OCI-LY1 (cell line): ENCODE measurements at regions not wholly inside any gene's neighbourhood (a gene's known extent, or its start where the extent isn't known, plus 50 kb on each side); places are given as distances from the start of the nearest gene placed in this dataset.
"Not testable (repeated sequence)": the region's sequence is repeated elsewhere in the genome, so short reads cannot be mapped to it uniquely, and the experiment has no call there.

Experiments
- H2AFZ ChIP-seq: fragments of 200-600 bp; sonication (generic), shearing (Covaris generic); 2 replicates; pipeline ENCODE4 v1.6.0; 2014; ENCODE audit warnings: antibody characterized with exemption, mild to moderate bottlenecking, low read length
- H3F3A ChIP-seq: fragments of 200-600 bp; sonication (generic), shearing (Covaris generic); 2 replicates; pipeline ENCODE4 v1.6.0; 2014; ENCODE audit warnings: mild to moderate bottlenecking, antibody characterized with exemption, low read length, moderate library complexity; ENCODE audit not compliant: insufficient read depth
- H3K27ac ChIP-seq: fragments of 200-600 bp; sonication (generic); 2 replicates; pipeline ENCODE4 v1.5.1; 2014; ENCODE audit warnings: low read length, mixed run types, mild to moderate bottlenecking, low read depth; ENCODE audit not compliant: poor library complexity, severe bottlenecking
- H3K27me3 ChIP-seq: fragments of 200-600 bp; sonication (generic); 2 replicates; pipeline ENCODE4 v1.6.0; 2014; ENCODE audit warnings: antibody characterized with exemption, mild to moderate bottlenecking, low read length, moderate library complexity; ENCODE audit not compliant: insufficient read depth
- H3K36me3 ChIP-seq: fragments of 200-600 bp; sonication (generic); 2 replicates; pipeline ENCODE4 v1.6.1; 2014; ENCODE audit warnings: mild to moderate bottlenecking, antibody characterized with exemption, low read length, moderate library complexity, mixed read lengths; ENCODE audit not compliant: insufficient read depth
- H3K4me1 ChIP-seq: fragments of 200-600 bp; sonication (generic); 2 replicates; pipeline ENCODE4 v1.5.1; 2014; ENCODE audit warnings: mild to moderate bottlenecking, low read length, moderate library complexity; ENCODE audit not compliant: insufficient read depth, severe bottlenecking
- H3K4me2 ChIP-seq: fragments of 200-600 bp; sonication (generic), shearing (Covaris generic); 2 replicates; pipeline ENCODE4 v1.6.1; 2014; ENCODE audit warnings: low read length
- H3K4me3 ChIP-seq: fragments of 200-600 bp; sonication (generic); 2 replicates; pipeline ENCODE4 v1.5.1; 2014; ENCODE audit warnings: low read length, low read depth, mild to moderate bottlenecking, mixed read lengths; ENCODE audit not compliant: poor library complexity, severe bottlenecking
- H3K79me2 ChIP-seq: fragments of 200-600 bp; shearing (Covaris generic); 2 replicates; pipeline ENCODE4 v1.6.1; 2016; ENCODE audit warnings: mixed run types, low read length, mixed read lengths; ENCODE audit not compliant: insufficient read depth
- H3K9ac ChIP-seq: fragments of 200-600 bp; sonication (generic), shearing (Covaris generic); 2 replicates; pipeline ENCODE4 v1.6.1; 2014; ENCODE audit warnings: mild to moderate bottlenecking, low read length, mixed read lengths
- H3K9me2 ChIP-seq: fragments of 200-600 bp; sonication (generic), shearing (Covaris generic); 2 replicates; pipeline ENCODE4 v1.6.1; 2014; ENCODE audit warnings: low read depth, mild to moderate bottlenecking, low read length, mixed read lengths
- H3K9me3 ChIP-seq: fragments of 200-600 bp; shearing (Covaris generic); 2 replicates; pipeline ENCODE4 v1.6.1; 2014; ENCODE audit warnings: low read length, mixed read lengths
- H4K20me1 ChIP-seq: fragments of 200-600 bp; sonication (generic), shearing (Covaris generic); 2 replicates; pipeline ENCODE4 v1.6.0; 2016; ENCODE audit warnings: mild to moderate bottlenecking, low read length; ENCODE audit not compliant: insufficient read depth
- EZH2 ChIP-seq: fragments of 200-600 bp; sonication (generic), shearing (Covaris generic); IDR thresholded peaks from 2 replicates; pipeline ENCODE4 v1.8.0; 2017; ENCODE audit warnings: borderline replicate concordance, mixed run types, mild to moderate bottlenecking, antibody characterized with exemption, low read length, moderate library complexity, mixed read lengths
- TF ChIP-seq, protein P1 (sequence below): fragments of 200-600 bp; sonication (generic), shearing (Covaris generic); IDR thresholded peaks from 2 replicates; pipeline ENCODE4 v1.5.1; 2017; ENCODE audit warnings: mild to moderate bottlenecking, antibody characterized with exemption, low read length, moderate library complexity, mixed read lengths

DNA sequence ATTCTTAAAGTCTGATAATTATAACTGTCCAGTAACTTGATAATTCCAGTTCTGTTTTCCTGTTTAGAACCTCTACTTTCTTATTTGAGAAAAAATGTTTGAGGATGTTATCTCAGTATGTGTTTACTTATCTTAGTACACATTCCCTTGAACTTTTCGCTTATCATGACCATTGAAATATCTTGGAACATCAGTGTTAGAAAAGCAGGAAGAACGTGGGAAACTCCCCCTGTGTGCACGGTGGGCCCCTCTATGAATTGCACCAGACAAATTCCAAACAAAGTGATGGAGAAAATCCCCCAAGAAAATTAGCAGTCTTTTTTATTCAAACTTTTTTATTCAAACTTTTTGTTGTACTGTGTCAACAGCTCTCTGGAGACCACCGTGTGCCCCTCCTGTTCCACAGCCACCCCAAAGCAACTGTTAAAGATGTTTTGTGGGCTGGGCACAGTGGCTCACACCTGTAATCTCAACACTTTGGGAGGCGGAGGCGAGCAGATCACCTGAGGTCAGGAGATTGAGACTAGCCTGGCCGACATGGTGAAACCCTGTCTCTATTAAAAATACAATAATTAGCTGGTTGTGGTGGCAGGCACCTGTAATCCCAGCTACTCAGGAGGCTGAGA lies 78.3 kb upstream of the PEG3 start:
- Histone ChIP-seq H3K27ac (no peak overlapping the region), H3K9me3 (no peaks in the 10 kb centered on the region), H3K9ac (no peak overlapping the region)

DNA sequence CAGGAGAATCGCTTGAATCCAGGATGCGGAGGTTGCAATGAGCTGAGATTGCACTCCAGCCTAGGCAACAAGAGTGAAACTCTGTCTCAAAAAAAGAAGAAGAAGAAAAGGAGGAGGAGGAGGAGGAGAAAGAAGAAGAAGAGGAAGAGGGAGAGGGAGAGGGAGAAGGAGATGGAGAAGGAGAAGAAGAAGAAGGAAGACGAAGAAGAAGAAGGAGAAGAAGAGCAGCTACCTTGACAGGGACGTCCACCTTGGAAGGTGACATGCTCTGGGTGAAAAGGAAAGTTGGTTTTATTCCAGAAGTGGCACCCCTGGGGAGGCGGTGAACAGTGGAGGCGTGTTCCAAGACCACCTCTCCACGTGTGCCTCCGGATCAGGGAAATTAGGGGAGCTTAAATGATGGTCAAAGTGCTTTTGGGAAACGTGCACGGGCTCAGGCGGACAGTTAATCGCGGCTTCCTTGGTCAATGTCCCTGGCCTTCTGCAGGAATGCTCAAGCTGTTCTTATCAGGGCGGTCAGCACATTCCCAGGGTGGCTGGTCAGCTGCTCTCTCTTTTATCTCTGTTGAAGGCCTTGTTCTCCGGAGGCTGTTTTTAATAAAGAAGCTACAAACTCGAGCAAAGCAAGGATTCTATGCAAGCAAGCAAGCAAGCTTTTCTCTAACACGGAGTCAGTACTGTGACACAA lies 78.9 kb upstream of the PEG3 start:
- H3K4me1 ChIP-seq = no peaks in the 10 kb centered on the region
- H3K79me2 ChIP-seq = no peaks in the 10 kb centered on the region
- no peak overlapping the region for H3K9ac ChIP-seq
- H3K4me3 ChIP-seq = no peak overlapping the region
- no peak overlapping the region for H3K27ac ChIP-seq
- no peak overlapping the region for H2AFZ ChIP-seq
- TF ChIP-seq, protein P1, sequence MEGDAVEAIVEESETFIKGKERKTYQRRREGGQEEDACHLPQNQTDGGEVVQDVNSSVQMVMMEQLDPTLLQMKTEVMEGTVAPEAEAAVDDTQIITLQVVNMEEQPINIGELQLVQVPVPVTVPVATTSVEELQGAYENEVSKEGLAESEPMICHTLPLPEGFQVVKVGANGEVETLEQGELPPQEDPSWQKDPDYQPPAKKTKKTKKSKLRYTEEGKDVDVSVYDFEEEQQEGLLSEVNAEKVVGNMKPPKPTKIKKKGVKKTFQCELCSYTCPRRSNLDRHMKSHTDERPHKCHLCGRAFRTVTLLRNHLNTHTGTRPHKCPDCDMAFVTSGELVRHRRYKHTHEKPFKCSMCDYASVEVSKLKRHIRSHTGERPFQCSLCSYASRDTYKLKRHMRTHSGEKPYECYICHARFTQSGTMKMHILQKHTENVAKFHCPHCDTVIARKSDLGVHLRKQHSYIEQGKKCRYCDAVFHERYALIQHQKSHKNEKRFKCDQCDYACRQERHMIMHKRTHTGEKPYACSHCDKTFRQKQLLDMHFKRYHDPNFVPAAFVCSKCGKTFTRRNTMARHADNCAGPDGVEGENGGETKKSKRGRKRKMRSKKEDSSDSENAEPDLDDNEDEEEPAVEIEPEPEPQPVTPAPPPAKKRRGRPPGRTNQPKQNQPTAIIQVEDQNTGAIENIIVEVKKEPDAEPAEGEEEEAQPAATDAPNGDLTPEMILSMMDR = no peak
- no peak for TF ChIP-seq EZH2
- no peak overlapping the region for H3K4me2 ChIP-seq
- no peaks in the 10 kb centered on the region for H3K9me3 ChIP-seq
- no peaks in the 10 kb centered on the region for H3K27me3 ChIP-seq
- no peaks in the 10 kb centered on the region for H3F3A ChIP-seq
- no peaks in the 10 kb centered on the region for H3K36me3 ChIP-seq
- H4K20me1 ChIP-seq = no peaks in the 10 kb centered on the region
- no peaks in the 10 kb centered on the region for H3K9me2 ChIP-seq

More for the DNA sequence above, 78.3 kb upstream of the PEG3 start:
- Histone ChIP-seq H3K27me3 (no peaks in the 10 kb centered on the region), H2AFZ (no peak overlapping the region), H4K20me1 (no peaks in the 10 kb centered on the region), H3K4me1 (no peaks in the 10 kb centered on the region), H3K4me2 (no peak overlapping the region), H3K9me2 (no peaks in the 10 kb centered on the region), H3K4me3 (no peak overlapping the region), H3F3A (no peaks in the 10 kb centered on the region), H3K79me2 (no peaks in the 10 kb centered on the region), H3K36me3 (no peaks in the 10 kb centered on the region)
- TF ChIP-seq, protein P1 = no peak
- TF ChIP-seq EZH2 = no peak

DNA sequence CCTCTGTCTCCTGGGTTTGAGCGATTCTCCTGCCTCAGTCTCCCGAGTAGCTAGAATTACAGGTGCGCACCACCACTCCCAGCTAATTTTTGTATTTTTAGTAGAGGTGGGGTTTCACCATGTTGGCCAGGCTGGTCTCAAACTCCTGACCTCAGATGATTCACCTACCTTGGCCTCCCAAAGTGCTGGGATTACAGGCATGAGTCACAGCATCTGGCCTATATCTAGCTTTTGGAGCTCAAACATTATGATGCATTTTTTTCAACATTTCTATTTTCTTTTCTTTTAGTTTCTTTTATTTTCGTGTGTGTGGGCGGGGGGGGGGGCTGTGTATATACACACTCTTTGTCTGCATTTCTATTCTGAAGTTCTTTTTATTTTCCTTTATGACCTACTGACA lies 85.6 kb upstream of the PEG3 start:
- H3K27me3 ChIP-seq, H4K20me1 ChIP-seq, H3K27ac ChIP-seq, H2AFZ ChIP-seq, H3K9me3 ChIP-seq, H3F3A ChIP-seq, H3K36me3 ChIP-seq, H3K4me3 ChIP-seq, H3K9ac ChIP-seq, H3K9me2 ChIP-seq, H3K4me2 ChIP-seq, H3K79me2 ChIP-seq, H3K4me1 ChIP-seq: not testable (repeated sequence)

DNA sequence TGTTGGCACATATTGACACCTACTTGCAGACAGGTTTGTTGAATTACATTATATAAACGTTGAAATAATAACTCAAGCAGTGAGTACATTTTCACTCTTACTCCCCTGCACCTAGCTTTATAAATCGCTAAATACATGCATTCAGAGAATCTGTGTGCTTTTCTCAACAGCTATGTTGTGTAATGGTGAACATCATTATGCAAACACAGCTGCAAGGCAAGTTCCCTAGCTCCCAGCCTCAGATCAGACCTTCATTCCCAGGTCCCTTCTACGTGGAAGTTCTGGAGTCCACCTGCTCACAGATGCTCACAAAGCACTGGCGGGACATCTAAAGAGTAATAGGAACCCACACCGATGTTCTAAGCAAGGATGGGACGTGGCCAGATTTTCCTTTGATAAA lies 86.8 kb upstream of the PEG3 start:
- H3K27me3 ChIP-seq = no peaks in the 10 kb centered on the region
- H3K4me2 ChIP-seq = no peak overlapping the region
- H3K9me2 ChIP-seq = no peaks in the 10 kb centered on the region
- no peak overlapping the region for H2AFZ ChIP-seq
- no peak overlapping the region for H3K9ac ChIP-seq
- H3K4me3 ChIP-seq = no peak overlapping the region
- H3K79me2 ChIP-seq = no peaks in the 10 kb centered on the region
- no peaks in the 10 kb centered on the region for H3K9me3 ChIP-seq
- TF ChIP-seq, protein P1 = no peak
- no peaks in the 10 kb centered on the region for H4K20me1 ChIP-seq
- H3K27ac ChIP-seq = no peak overlapping the region
- no peaks in the 10 kb centered on the region for H3F3A ChIP-seq
- H3K4me1 ChIP-seq = no peaks in the 10 kb centered on the region
- H3K36me3 ChIP-seq = no peaks in the 10 kb centered on the region
